22Rv1 (cell line): ENCODE measurements at regions not wholly inside any gene's neighbourhood (a gene's known extent, or its start where the extent isn't known, plus 50 kb on each side); places are given as distances from the start of the nearest gene placed in this dataset.

Experiments
- H3K27ac ChIP-seq: fragments of 450-650 bp; 2 replicates; pipeline ENCODE4 v1.5.1; 2017
- ZFX ChIP-seq: fragments of 450-650 bp; IDR thresholded peaks from 2 replicates; pipeline ENCODE4 v1.6.1; 2017; ENCODE audit warnings: antibody characterized with exemption, borderline replicate concordance
- TF ChIP-seq, protein P1 (sequence below): fragments of 450-650 bp; IDR thresholded peaks from 2 replicates; pipeline ENCODE4 v1.5.1; 2017; ENCODE audit warnings: mild to moderate bottlenecking

DNA sequence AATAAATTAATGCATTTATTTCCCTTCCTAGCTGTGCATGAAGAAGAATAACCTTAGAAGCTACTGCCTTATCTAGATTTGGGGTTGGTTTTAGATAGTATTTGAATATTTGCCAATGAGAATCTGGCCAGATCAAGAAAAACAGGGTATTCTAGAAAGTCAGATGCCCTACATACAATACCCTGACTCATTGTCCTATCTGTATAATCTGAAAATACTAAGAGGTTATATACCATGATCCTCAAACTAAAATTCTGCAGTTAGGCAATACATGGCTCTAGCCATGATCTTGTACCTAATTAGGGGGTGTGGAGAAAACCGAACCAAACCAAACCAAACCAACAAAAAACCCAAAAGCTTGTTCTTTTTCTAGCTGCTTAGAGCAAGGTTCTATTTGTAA is 240.4 kb upstream of the LYZL1 start:
- H3K27ac ChIP-seq: no peak overlapping the region
- TF ChIP-seq, protein P1, sequence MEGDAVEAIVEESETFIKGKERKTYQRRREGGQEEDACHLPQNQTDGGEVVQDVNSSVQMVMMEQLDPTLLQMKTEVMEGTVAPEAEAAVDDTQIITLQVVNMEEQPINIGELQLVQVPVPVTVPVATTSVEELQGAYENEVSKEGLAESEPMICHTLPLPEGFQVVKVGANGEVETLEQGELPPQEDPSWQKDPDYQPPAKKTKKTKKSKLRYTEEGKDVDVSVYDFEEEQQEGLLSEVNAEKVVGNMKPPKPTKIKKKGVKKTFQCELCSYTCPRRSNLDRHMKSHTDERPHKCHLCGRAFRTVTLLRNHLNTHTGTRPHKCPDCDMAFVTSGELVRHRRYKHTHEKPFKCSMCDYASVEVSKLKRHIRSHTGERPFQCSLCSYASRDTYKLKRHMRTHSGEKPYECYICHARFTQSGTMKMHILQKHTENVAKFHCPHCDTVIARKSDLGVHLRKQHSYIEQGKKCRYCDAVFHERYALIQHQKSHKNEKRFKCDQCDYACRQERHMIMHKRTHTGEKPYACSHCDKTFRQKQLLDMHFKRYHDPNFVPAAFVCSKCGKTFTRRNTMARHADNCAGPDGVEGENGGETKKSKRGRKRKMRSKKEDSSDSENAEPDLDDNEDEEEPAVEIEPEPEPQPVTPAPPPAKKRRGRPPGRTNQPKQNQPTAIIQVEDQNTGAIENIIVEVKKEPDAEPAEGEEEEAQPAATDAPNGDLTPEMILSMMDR: no peak
- TF ChIP-seq ZFX: no peak

DNA sequence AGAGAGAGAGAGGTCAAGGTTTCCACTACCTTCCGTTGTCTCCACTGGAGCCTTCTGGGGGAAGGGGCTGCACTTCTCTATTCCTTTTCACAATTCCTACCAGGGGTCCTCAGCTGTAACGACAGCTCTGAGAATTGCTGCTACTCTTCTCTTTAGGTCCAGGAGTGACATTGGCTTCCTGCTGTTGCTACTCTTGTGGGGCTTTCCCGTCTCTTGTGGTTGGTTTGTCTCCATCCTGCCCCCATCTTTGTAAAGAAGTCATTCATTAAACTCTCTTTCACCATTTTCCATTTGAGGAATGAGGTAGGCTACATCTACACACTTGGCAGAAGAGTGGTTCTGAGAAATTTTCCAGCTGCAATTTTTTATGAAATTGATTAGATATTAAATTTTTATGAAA is 238.8 kb upstream of the LYZL1 start:
- TF ChIP-seq, protein P1: no peak
- TF ChIP-seq ZFX: no peak
- no peak overlapping the region for H3K27ac ChIP-seq

DNA sequence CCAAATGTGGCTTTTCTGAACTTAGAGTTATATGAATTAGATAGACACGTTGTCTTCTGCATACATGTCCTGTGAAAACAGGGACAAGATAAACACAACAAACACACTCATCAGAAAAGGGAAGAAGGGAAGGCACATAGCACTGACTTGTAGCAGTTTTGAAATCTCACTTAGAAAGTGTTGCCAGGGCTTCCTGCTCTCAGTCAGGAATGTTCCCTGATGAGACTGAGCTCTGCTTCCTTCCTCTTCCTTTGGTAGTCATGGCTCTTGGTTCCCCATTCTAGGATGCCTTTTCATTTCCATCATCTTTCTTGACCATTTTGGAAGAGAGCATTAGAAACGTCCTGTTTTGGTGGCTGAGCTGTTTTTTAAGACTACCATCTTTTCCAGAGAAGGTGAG is 233.8 kb upstream of the LYZL1 start:
- no peak for TF ChIP-seq ZFX
- no peak overlapping the region for H3K27ac ChIP-seq

DNA sequence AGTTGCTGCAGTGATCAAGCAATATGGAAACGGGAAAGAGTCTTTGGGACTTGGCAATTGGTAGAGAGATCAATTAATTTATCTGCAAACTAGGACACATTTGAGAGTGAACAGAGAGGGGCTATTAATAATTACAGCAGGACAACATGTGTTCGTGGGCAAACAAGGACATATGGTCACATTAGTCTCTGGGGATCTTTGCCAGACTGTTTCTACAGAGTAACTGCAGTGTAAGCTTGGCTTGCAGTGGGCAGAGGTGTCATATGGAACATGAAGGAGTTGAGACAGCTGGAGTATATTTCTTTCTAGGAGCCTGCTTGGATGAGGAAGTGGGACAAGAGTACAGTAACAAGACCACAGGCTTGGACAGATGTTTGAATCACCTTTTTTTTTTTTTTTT is 232.1 kb upstream of the LYZL1 start:
- H3K27ac ChIP-seq: no peak overlapping the region
- no peak for TF ChIP-seq ZFX
- TF ChIP-seq, protein P1: no peak

DNA sequence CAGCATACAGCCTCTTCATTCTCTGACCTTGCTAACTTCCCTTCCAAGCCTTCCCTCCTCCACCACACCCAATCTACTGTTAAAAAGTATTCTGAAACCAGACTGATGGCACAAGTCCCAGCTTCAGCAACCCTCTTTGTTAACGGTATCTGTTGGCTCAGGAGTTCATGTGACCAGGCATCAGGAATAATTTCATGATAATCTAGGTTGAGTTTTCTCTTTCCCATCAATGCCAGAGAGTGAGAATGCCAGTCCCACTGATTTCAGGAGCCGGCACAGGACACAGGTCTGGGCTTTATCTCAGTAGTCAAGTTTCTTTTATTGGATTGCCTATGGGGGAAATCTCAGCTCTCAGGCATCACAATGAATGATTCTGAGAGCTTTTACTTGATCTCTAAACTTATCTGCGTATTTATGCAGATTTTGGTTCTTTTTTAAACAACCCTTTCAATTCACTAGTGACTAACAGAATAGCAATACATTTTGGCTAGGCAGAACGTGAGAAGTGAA is 231.0 kb upstream of the LYZL1 start:
- no peak for TF ChIP-seq ZFX
- TF ChIP-seq, protein P1: no peak
- H3K27ac ChIP-seq: no peak overlapping the region

DNA sequence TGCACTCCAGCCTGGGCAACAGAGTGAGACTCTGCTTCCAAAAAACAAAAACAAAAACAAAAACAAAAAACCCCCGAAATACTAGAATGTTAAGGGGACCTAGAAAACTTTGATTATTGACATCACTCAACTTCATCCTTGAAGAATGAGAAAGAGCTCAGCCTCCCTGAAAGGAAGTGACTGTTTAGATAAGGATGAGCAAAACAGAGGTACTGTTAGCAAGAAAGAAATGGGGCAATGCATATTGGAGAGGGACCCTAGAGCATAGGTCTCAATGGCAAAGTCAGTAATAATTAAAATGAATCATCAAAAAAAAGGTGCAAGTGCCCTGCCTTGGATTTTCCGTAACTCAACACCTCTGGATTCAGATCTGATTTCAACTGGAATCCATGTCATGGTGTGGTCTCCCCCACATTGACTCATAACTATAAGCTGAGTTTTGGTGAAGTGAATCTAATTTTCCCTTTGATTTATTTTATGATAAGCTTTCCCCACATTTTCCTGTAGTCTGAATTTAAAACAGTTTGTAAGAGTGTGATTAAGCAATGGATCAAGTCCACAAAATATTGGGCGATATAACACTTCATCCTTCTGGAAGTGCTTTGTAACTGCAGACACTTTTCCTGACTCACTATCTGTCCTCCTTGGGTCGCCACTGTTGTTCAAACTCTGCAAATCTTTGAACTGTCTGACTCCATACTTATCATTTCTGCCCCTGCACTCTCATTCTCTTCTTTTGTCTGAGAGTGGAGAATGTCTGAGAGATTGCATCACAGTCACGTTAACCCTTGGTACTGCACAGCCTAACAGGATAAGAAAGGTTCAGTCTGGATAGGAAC is 224.8 kb upstream of the LYZL1 start:
- no peak for TF ChIP-seq ZFX
- no peak overlapping the region for H3K27ac ChIP-seq

DNA sequence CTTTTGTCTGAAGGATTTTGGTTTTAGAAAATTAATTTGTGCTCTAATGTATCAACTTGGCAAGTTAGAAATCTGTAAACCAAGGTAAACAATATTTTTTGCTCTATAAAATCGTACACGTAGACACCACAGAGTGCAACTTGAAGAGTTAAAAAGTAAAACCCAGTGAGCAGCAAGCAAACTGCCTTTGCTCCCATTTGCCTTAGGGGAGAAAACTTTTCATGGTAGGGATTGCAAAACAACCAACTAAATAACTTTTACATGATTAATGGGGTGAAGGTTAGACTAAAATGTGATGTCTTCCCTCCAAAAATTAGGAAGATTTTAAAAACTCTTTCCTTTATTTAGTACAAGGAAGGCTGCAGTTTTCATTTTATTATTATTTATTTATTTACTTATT is 224.2 kb upstream of the LYZL1 start:
- TF ChIP-seq, protein P1: no peak
- no peak for TF ChIP-seq ZFX
- H3K27ac ChIP-seq: no peak overlapping the region

DNA sequence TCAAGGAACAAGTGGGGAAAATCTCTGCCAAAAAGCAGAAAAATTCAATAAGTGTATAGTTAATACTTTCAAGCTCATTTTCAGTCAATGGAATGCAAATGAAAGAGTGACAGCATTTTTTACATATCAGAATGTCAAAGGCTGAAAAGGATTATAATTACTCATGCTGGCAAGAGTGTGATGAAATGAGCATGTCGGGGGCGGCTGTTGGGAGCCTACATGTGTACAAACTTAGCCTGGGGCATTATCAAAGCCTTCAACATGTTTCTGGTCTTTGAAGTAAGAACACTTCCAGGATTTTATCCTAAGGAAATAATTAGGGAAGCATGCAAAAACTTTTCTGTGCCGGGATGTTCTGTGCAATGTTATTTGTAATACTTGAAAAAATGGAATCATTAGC is 221.7 kb upstream of the LYZL1 start:
- TF ChIP-seq, protein P1: no peak
- no peak for TF ChIP-seq ZFX
- H3K27ac ChIP-seq: no peak overlapping the region
